ENCODE measurements at regions not wholly inside any gene's neighbourhood (a gene's known extent, or its start where the extent isn't known, plus 50 kb on each side); places are given as distances from the start of the nearest gene placed in this dataset.

DNA sequence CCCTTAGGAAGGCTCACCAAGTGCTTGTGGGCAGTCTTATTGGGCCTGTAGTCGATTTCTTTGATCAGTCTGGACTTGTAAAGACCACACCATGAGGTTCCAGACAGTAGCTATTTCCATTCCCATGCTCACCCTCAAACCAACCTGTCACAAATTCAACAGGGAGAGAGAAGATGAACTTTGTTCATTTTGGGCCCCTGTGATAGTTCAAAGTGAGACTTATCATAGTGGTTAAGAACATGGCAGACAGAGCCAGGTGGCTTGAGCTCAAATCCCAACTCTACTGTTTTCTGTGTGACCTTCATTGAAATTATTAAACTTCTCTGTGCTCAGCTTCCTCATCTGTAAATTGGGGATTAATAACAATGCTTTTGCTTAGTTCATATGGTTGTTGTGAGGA is 53.9 kb upstream of the CTLA4 start:
- DNase-seq (ENCODE audit: low read depth) = no peak

DNA sequence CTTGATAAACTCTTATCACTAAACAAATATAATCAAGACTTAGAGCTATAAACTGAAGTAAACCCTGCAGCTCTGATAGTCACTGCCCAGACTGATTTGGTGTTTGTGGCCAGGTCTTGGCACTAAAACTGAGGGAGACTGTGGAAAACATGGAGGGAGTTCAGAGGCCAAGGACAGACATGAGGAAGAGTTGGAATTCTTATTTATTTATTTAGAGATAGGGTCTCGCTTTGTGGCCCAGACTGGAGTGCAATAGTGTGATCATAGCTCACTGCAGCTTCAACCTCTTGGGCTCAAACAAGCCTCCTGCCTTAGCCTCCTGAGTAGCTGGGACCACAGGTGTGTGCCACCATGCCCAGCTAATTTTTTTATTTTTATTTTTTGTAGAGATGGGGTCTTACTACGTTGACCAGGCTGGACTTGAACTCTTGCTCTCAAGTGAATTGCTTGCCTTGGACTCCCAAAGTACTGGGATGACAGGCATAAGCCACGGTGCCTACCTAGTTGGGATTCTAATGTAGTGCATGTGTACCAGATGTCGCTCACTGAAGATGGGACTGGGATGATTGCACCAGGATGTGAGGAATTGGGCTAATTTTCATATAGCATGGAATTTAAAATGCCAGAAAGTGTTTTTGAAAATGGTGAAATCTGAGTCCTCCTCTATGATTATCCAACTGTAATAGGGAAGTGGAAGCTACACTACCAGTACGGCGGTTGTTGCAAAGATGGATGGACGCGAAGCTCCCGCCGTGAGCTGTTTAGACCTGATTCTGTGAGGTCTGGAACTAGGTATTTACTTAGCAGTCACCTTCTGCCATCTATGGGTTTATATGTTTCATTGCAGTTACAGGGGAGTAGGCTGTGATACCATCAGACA is 52.7 kb upstream of the CTLA4 start:
- no peak for DNase-seq (ENCODE audit: low read depth)

GRCh38 chr2:203815541-203815898 is 52.1 kb upstream of the CTLA4 start:
- DNase-seq (ENCODE audit: low read depth) = no peak

- no peak for DNase-seq (ENCODE audit: low read depth)
Measured at GRCh38 chr2:203817147-203817546, 50.4 kb upstream of the CTLA4 start.
